ENCODE measurements at regions not wholly inside any gene's neighbourhood (a gene's known extent, or its start where the extent isn't known, plus 50 kb on each side); places are given as distances from the start of the nearest gene placed in this dataset.

GRCh38 chr13:102993348-102993747 is 72.9 kb downstream of the SLC10A2 start:
- DNase-seq (ENCODE audit: low read depth in 2 of 2), result no peak

- no peak for DNase-seq (ENCODE audit: low read depth in 2 of 2)
Observed at GRCh38 chr13:102984210-102984609, 82.0 kb downstream of the SLC10A2 start.

- DNase-seq (ENCODE audit: low read depth in 2 of 2), result peak; percentile 55 to 65
Observed at GRCh38 chr13:102983496-102983895, 82.7 kb downstream of the SLC10A2 start.

- no peak for DNase-seq (ENCODE audit: low read depth in 2 of 2)
Observed at GRCh38 chr13:102980331-102980982, 85.8 kb downstream of the SLC10A2 start.

- DNase-seq (ENCODE audit: low read depth in 2 of 2), result peak in 1 of 2 experiments; percentile 12
Observed at GRCh38 chr13:102978168-102978567, 88.0 kb downstream of the SLC10A2 start.

- no peak for DNase-seq (ENCODE audit: low read depth in 2 of 2)
Observed at GRCh38 chr13:102977471-102977870, 88.7 kb downstream of the SLC10A2 start.

- DNase-seq (ENCODE audit: low read depth in 2 of 2), result no peak
Observed at GRCh38 chr13:102974317-102975087, 91.7 kb downstream of the SLC10A2 start.

GRCh38 chr13:102972191-102972590 is 94.0 kb downstream of the SLC10A2 start:
- no peak for DNase-seq (ENCODE audit: low read depth in 2 of 2)

GRCh38 chr13:102970542-102970941 is 95.7 kb downstream of the SLC10A2 start:
- DNase-seq (ENCODE audit: low read depth in 2 of 2), result no peak

GRCh38 chr13:102968572-102969228 is 97.5 kb downstream of the SLC10A2 start:
- DNase-seq (ENCODE audit: low read depth in 2 of 2), result no peak

- no peak for DNase-seq (ENCODE audit: low read depth in 2 of 2)
Observed at GRCh38 chr13:102965802-102966201, 100.4 kb downstream of the SLC10A2 start.

GRCh38 chr13:102962430-102962829 is 103.8 kb downstream of the SLC10A2 start:
- DNase-seq (ENCODE audit: low read depth in 2 of 2), result no peak

- DNase-seq (ENCODE audit: low read depth in 2 of 2), result no peak
Observed at GRCh38 chr13:102960959-102961358, 105.3 kb downstream of the SLC10A2 start.

- DNase-seq (ENCODE audit: low read depth in 2 of 2), result no peak
Observed at GRCh38 chr13:102956449-102956848, 109.8 kb downstream of the SLC10A2 start.

- no peak for DNase-seq (ENCODE audit: low read depth in 2 of 2)
Observed at GRCh38 chr13:102954350-102954749, 108.5 kb downstream of the ERCC5 start.

- no peak for DNase-seq (ENCODE audit: low read depth in 2 of 2)
Observed at GRCh38 chr13:102951808-102952207, 106.0 kb downstream of the ERCC5 start.

- DNase-seq (ENCODE audit: low read depth in 2 of 2), result no peak
Observed at GRCh38 chr13:102947745-102948405, 102.0 kb downstream of the ERCC5 start.

GRCh38 chr13:102945886-102946285 is 100.1 kb downstream of the ERCC5 start:
- no peak for DNase-seq (ENCODE audit: low read depth in 2 of 2)

- no peak for DNase-seq (ENCODE audit: low read depth in 2 of 2)
Observed at GRCh38 chr13:102945324-102945815, 99.5 kb downstream of the ERCC5 start.

GRCh38 chr13:102944821-102945220 is 99.0 kb downstream of the ERCC5 start:
- no peak for DNase-seq (ENCODE audit: low read depth in 2 of 2)

- DNase-seq (ENCODE audit: low read depth in 2 of 2), result no peak
Observed at GRCh38 chr13:102940770-102941169, 94.9 kb downstream of the ERCC5 start.

GRCh38 chr13:102940143-102940542 is 94.3 kb downstream of the ERCC5 start:
- no peak for DNase-seq (ENCODE audit: low read depth in 2 of 2)

Data from fibroblast of skin of left biceps (primary cell).